ENCODE measurements at regions not wholly inside any gene's neighbourhood (a gene's known extent, or its start where the extent isn't known, plus 50 kb on each side); places are given as distances from the start of the nearest gene placed in this dataset.

- Histone ChIP-seq H3K14ac (ENCODE audit: low read length) (no peak overlapping the region), H2BK120ac (ENCODE audit: insufficient read depth, low read length, poor library complexity) (no peak overlapping the region), H3K4me1 (ENCODE audit: control insufficient read depth in 1 of 2, insufficient read depth in 2 of 2, low read length in 2 of 2) (no peaks in the 10 kb centered on the region), H4K12ac (ENCODE audit: low read depth, low read length) (no peak overlapping the region), H3K9me3 (ENCODE audit: insufficient read depth, low read depth, low read length) (no peaks in the 10 kb centered on the region), H2AK5ac (ENCODE audit: low read length) (no peak overlapping the region), H3K36me3 (ENCODE audit: control insufficient read depth in 1 of 2, insufficient read depth in 2 of 2, low read length in 2 of 2) (no peaks in the 10 kb centered on the region), H3K23ac (ENCODE audit: low read length) (no peak overlapping the region), H2BK12ac (ENCODE audit: low read length) (no peak overlapping the region), H3K79me2 (ENCODE audit: control insufficient read depth, insufficient read depth, low read length, poor library complexity) (no peaks in the 10 kb centered on the region), H4K8ac (ENCODE audit: low read depth, low read length) (no peak overlapping the region), H4K91ac (ENCODE audit: low read depth, low read length) (no peak overlapping the region), H3K9ac (ENCODE audit: low read length) (no peak overlapping the region), H3K27me3 (ENCODE audit: insufficient read depth, low read length) (no peaks in the 10 kb centered on the region), H3K4ac (ENCODE audit: low read depth, low read length) (no peak overlapping the region), H3K79me1 (ENCODE audit: low read length) (no peaks in the 10 kb centered on the region), H3K4me2 (ENCODE audit: low read length) (no peak overlapping the region), H3K4me3 (ENCODE audit: low read depth, low read length) (no peak overlapping the region), H3K27ac (ENCODE audit: low read depth, low read length) (no peak overlapping the region), H3K18ac (ENCODE audit: low read length) (no peak overlapping the region), H2AFZ (ENCODE audit: insufficient read depth, low read length, poor library complexity) (no peak overlapping the region), H2BK5ac (ENCODE audit: low read depth, low read length, poor library complexity) (no peak overlapping the region)
- no peak for DNase-seq
- WGBS (ENCODE audit: extremely low coverage, insufficient coverage, insufficient read length) = no CpG with 5 or more reads among the region's 4 CpGs
Measured at GRCh38 chr2:137872577-137872976, 91.7 kb upstream of the HNMT start.

- H4K12ac ChIP-seq (ENCODE audit: low read depth, low read length) = no peak overlapping the region
- H3K4me1 ChIP-seq (ENCODE audit: control insufficient read depth in 1 of 2, insufficient read depth in 2 of 2, low read length in 2 of 2) = no peaks in the 10 kb centered on the region
- no peaks in the 10 kb centered on the region for H3K79me2 ChIP-seq (ENCODE audit: control insufficient read depth, insufficient read depth, low read length, poor library complexity)
- H3K9me3 ChIP-seq (ENCODE audit: insufficient read depth, low read depth, low read length) = no peaks in the 10 kb centered on the region
- H3K9ac ChIP-seq (ENCODE audit: low read length) = no peak overlapping the region
- H4K91ac ChIP-seq (ENCODE audit: low read depth, low read length) = no peak overlapping the region
- no peak overlapping the region for H3K23ac ChIP-seq (ENCODE audit: low read length)
- no peak overlapping the region for H3K4ac ChIP-seq (ENCODE audit: low read depth, low read length)
- no peak overlapping the region for H3K4me2 ChIP-seq (ENCODE audit: low read length)
- H3K18ac ChIP-seq (ENCODE audit: low read length) = no peak overlapping the region
- H3K79me1 ChIP-seq (ENCODE audit: low read length) = no peaks in the 10 kb centered on the region
- H4K8ac ChIP-seq (ENCODE audit: low read depth, low read length) = no peak overlapping the region
- no peak overlapping the region for H2AK5ac ChIP-seq (ENCODE audit: low read length)
- no peak overlapping the region for H2AFZ ChIP-seq (ENCODE audit: insufficient read depth, low read length, poor library complexity)
- H3K27ac ChIP-seq (ENCODE audit: low read depth, low read length) = no peak overlapping the region
- no peak overlapping the region for H2BK120ac ChIP-seq (ENCODE audit: insufficient read depth, low read length, poor library complexity)
- no CpG with 5 or more reads among the region's 5 CpGs for WGBS (ENCODE audit: extremely low coverage, insufficient coverage, insufficient read length)
- H3K14ac ChIP-seq (ENCODE audit: low read length) = no peak overlapping the region
- H2BK5ac ChIP-seq (ENCODE audit: low read depth, low read length, poor library complexity) = no peak overlapping the region
- no peak overlapping the region for H3K4me3 ChIP-seq (ENCODE audit: low read depth, low read length)
- DNase-seq = no peak
- H3K36me3 ChIP-seq (ENCODE audit: control insufficient read depth in 1 of 2, insufficient read depth in 2 of 2, low read length in 2 of 2) = no peaks in the 10 kb centered on the region
- no peaks in the 10 kb centered on the region for H3K27me3 ChIP-seq (ENCODE audit: insufficient read depth, low read length)
- H2BK12ac ChIP-seq (ENCODE audit: low read length) = no peak overlapping the region
Measured at GRCh38 chr2:137873536-137874244, 90.6 kb upstream of the HNMT start.

- DNase-seq = no peak
- H3K27ac ChIP-seq (ENCODE audit: low read depth, low read length) = no peak overlapping the region
- H2AFZ ChIP-seq (ENCODE audit: insufficient read depth, low read length, poor library complexity) = no peak overlapping the region
- peaks cover 0 to 6% of the 10 kb centered on the region in 2 experiments for H3K4me1 ChIP-seq (ENCODE audit: control insufficient read depth in 1 of 2, insufficient read depth in 2 of 2, low read length in 2 of 2)
- H3K79me1 ChIP-seq (ENCODE audit: low read length) = no peaks in the 10 kb centered on the region
- no peak overlapping the region for H2AK5ac ChIP-seq (ENCODE audit: low read length)
- no peaks in the 10 kb centered on the region for H3K27me3 ChIP-seq (ENCODE audit: insufficient read depth, low read length)
- no peak overlapping the region for H4K8ac ChIP-seq (ENCODE audit: low read depth, low read length)
- H3K14ac ChIP-seq (ENCODE audit: low read length) = no peak overlapping the region
- no peak overlapping the region for H2BK120ac ChIP-seq (ENCODE audit: insufficient read depth, low read length, poor library complexity)
- no peak overlapping the region for H3K9ac ChIP-seq (ENCODE audit: low read length)
- no peak overlapping the region for H2BK12ac ChIP-seq (ENCODE audit: low read length)
- H3K23ac ChIP-seq (ENCODE audit: low read length) = no peak overlapping the region
- no peak overlapping the region for H2BK5ac ChIP-seq (ENCODE audit: low read depth, low read length, poor library complexity)
- H3K36me3 ChIP-seq (ENCODE audit: control insufficient read depth in 1 of 2, insufficient read depth in 2 of 2, low read length in 2 of 2) = no peaks in the 10 kb centered on the region
- no peak overlapping the region for H3K4me3 ChIP-seq (ENCODE audit: low read depth, low read length)
- H3K18ac ChIP-seq (ENCODE audit: low read length) = no peak overlapping the region
- H3K4me2 ChIP-seq (ENCODE audit: low read length) = no peak overlapping the region
- no peak overlapping the region for H4K12ac ChIP-seq (ENCODE audit: low read depth, low read length)
- H3K4ac ChIP-seq (ENCODE audit: low read depth, low read length) = no peak overlapping the region
- H4K91ac ChIP-seq (ENCODE audit: low read depth, low read length) = no peak overlapping the region
- WGBS (ENCODE audit: extremely low coverage, insufficient coverage, insufficient read length) = no CpG with 5 or more reads among the region's 1 CpG
- peaks cover 3% of the 10 kb centered on the region for H3K9me3 ChIP-seq (ENCODE audit: insufficient read depth, low read depth, low read length)
- H3K79me2 ChIP-seq (ENCODE audit: control insufficient read depth, insufficient read depth, low read length, poor library complexity) = no peaks in the 10 kb centered on the region
Measured at GRCh38 chr2:137879121-137879520, 85.2 kb upstream of the HNMT start.

GRCh38 chr2:137881711-137882110, 82.6 kb upstream of the HNMT start:
- Histone ChIP-seq H3K4me3 (ENCODE audit: low read depth, low read length) (no peak overlapping the region), H3K79me1 (ENCODE audit: low read length) (no peaks in the 10 kb centered on the region), H4K91ac (ENCODE audit: low read depth, low read length) (no peak overlapping the region), H3K4ac (ENCODE audit: low read depth, low read length) (no peak overlapping the region), H3K4me2 (ENCODE audit: low read length) (no peak overlapping the region), H3K18ac (ENCODE audit: low read length) (no peak overlapping the region), H4K12ac (ENCODE audit: low read depth, low read length) (no peak overlapping the region), H3K9me3 (ENCODE audit: insufficient read depth, low read depth, low read length) (peaks cover 3% of the 10 kb centered on the region), H2BK120ac (ENCODE audit: insufficient read depth, low read length, poor library complexity) (no peak overlapping the region), H3K4me1 (ENCODE audit: control insufficient read depth in 1 of 2, insufficient read depth in 2 of 2, low read length in 2 of 2) (peaks cover 0 to 6% of the 10 kb centered on the region in 2 experiments), H3K9ac (ENCODE audit: low read length) (no peak overlapping the region), H2BK12ac (ENCODE audit: low read length) (no peak overlapping the region), H4K8ac (ENCODE audit: low read depth, low read length) (no peak overlapping the region), H2AFZ (ENCODE audit: insufficient read depth, low read length, poor library complexity) (no peak overlapping the region), H2AK5ac (ENCODE audit: low read length) (no peak overlapping the region), H3K27me3 (ENCODE audit: insufficient read depth, low read length) (no peaks in the 10 kb centered on the region), H3K36me3 (ENCODE audit: control insufficient read depth in 1 of 2, insufficient read depth in 2 of 2, low read length in 2 of 2) (no peaks in the 10 kb centered on the region), H3K27ac (ENCODE audit: low read depth, low read length) (no peak overlapping the region), H3K14ac (ENCODE audit: low read length) (no peak overlapping the region), H3K79me2 (ENCODE audit: control insufficient read depth, insufficient read depth, low read length, poor library complexity) (no peaks in the 10 kb centered on the region), H3K23ac (ENCODE audit: low read length) (no peak overlapping the region), H2BK5ac (ENCODE audit: low read depth, low read length, poor library complexity) (no peak overlapping the region)
- DNase-seq = no peak
- WGBS (ENCODE audit: extremely low coverage, insufficient coverage, insufficient read length) = no CpG with 5 or more reads among the region's 4 CpGs

All from trophoblast cell (in vitro differentiated cells and primary cell).